WI38 (cell line): ENCODE measurements at regions not wholly inside any gene's neighbourhood (a gene's known extent, or its start where the extent isn't known, plus 50 kb on each side); places are given as distances from the start of the nearest gene placed in this dataset.

Experiments used
- H3K4me3 ChIP-seq: 2 replicates; pipeline ENCODE4 v1.5.1; 2011; ENCODE audit warnings: low read depth, mild to moderate bottlenecking, control low read depth, low read length
- CTCF ChIP-seq: IDR thresholded peaks from 2 replicates; pipeline ENCODE4 v1.5.1; 2012; ENCODE audit warnings: low read depth, mild to moderate bottlenecking, control low read depth, low read length

- no peak overlapping the region for H3K4me3 ChIP-seq
- no peak for TF ChIP-seq CTCF
These were observed 327.8 kb upstream of the MSX2 start for GRCh38 chr5:174396541-174396940.

GRCh38 chr5:174397206-174397605 is 327.2 kb upstream of the MSX2 start:
- H3K4me3 ChIP-seq, result no peak overlapping the region
- TF ChIP-seq CTCF, result no peak

- TF ChIP-seq CTCF, result no peak
- H3K4me3 ChIP-seq, result no peak overlapping the region
These were observed 326.2 kb upstream of the MSX2 start for GRCh38 chr5:174398171-174398570.

GRCh38 chr5:174399411-174399810 is 325.0 kb upstream of the MSX2 start:
- no peak overlapping the region for H3K4me3 ChIP-seq
- TF ChIP-seq CTCF, result no peak

GRCh38 chr5:174400461-174400860 is 323.9 kb upstream of the MSX2 start:
- no peak overlapping the region for H3K4me3 ChIP-seq
- no peak for TF ChIP-seq CTCF

- no peak overlapping the region for H3K4me3 ChIP-seq
- no peak for TF ChIP-seq CTCF
These were observed 322.6 kb upstream of the MSX2 start for GRCh38 chr5:174401793-174402192.

GRCh38 chr5:174402222-174402812 is 322.1 kb upstream of the MSX2 start:
- no peak for TF ChIP-seq CTCF
- no peak overlapping the region for H3K4me3 ChIP-seq
